ENCODE measurements at regions not wholly inside any gene's neighbourhood (a gene's known extent, or its start where the extent isn't known, plus 50 kb on each side); places are given as distances from the start of the nearest gene placed in this dataset.
"Not testable (repeated sequence)": the region's sequence is repeated elsewhere in the genome, so short reads cannot be mapped to it uniquely, and the experiment has no call there.

- no peak overlapping the region for H2AFZ ChIP-seq (ENCODE audit: low read length)
- H3K4me1 ChIP-seq (ENCODE audit: insufficient read depth, low read length, severe bottlenecking) = no peaks in the 10 kb centered on the region
- no peak overlapping the region for H3K9ac ChIP-seq (ENCODE audit: low read length)
- H3K27me3 ChIP-seq (ENCODE audit: insufficient read depth, low read length) = no peaks in the 10 kb centered on the region
- H3K36me3 ChIP-seq (ENCODE audit: insufficient read depth, low read length) = no peaks in the 10 kb centered on the region
- no peaks in the 10 kb centered on the region for H3K9me3 ChIP-seq (ENCODE audit: low read length)
- no peaks in the 10 kb centered on the region for H3K79me2 ChIP-seq (ENCODE audit: insufficient read depth, low read length)
- no peak overlapping the region for H3K4me2 ChIP-seq (ENCODE audit: low read length)
- TF ChIP-seq CTCF (IDR thresholded peaks at IDR 0.05; ENCODE audit: low read length) (no peak), EZH2 (IDR thresholded peaks at IDR 0.05; ENCODE audit: borderline replicate concordance, low read length) (no peak)
- H3K27ac ChIP-seq (ENCODE audit: low read depth, low read length, poor library complexity, severe bottlenecking) = no peak overlapping the region
- H3K9me2 ChIP-seq (ENCODE audit: low read depth, low read length) = no peaks in the 10 kb centered on the region
- no peak overlapping the region for H3K4me3 ChIP-seq (ENCODE audit: low read depth, low read length, poor library complexity, severe bottlenecking)
- H4K20me1 ChIP-seq (ENCODE audit: insufficient read depth, low read length) = no peaks in the 10 kb centered on the region
- H3F3A ChIP-seq (ENCODE audit: insufficient read depth, low read length) = no peaks in the 10 kb centered on the region
Observed at GRCh38 chr7:86058649-86059048, 585.1 kb upstream of the GRM3 start.

GRCh38 chr7:86050918-86051317 lies 592.8 kb upstream of the GRM3 start:
- Histone ChIP-seq H3F3A (ENCODE audit: insufficient read depth, low read length) (no peaks in the 10 kb centered on the region), H3K4me2 (ENCODE audit: low read length) (no peak overlapping the region), H3K4me3 (ENCODE audit: low read depth, low read length, poor library complexity, severe bottlenecking) (no peak overlapping the region), H3K4me1 (ENCODE audit: insufficient read depth, low read length, severe bottlenecking) (no peaks in the 10 kb centered on the region), H4K20me1 (ENCODE audit: insufficient read depth, low read length) (no peaks in the 10 kb centered on the region), H3K9ac (ENCODE audit: low read length) (no peak overlapping the region), H3K9me3 (ENCODE audit: low read length) (no peaks in the 10 kb centered on the region), H2AFZ (ENCODE audit: low read length) (no peak overlapping the region), H3K27me3 (ENCODE audit: insufficient read depth, low read length) (no peaks in the 10 kb centered on the region), H3K9me2 (ENCODE audit: low read depth, low read length) (no peaks in the 10 kb centered on the region), H3K79me2 (ENCODE audit: insufficient read depth, low read length) (no peaks in the 10 kb centered on the region), H3K27ac (ENCODE audit: low read depth, low read length, poor library complexity, severe bottlenecking) (no peak overlapping the region), H3K36me3 (ENCODE audit: insufficient read depth, low read length) (no peaks in the 10 kb centered on the region)
- TF ChIP-seq EZH2 (IDR thresholded peaks at IDR 0.05; ENCODE audit: borderline replicate concordance, low read length) (no peak), CTCF (IDR thresholded peaks at IDR 0.05; ENCODE audit: low read length) (no peak)

- Histone ChIP-seq H3K27me3 (ENCODE audit: insufficient read depth, low read length) (no peaks in the 10 kb centered on the region), H3K4me1 (ENCODE audit: insufficient read depth, low read length, severe bottlenecking) (no peaks in the 10 kb centered on the region), H3K27ac (ENCODE audit: low read depth, low read length, poor library complexity, severe bottlenecking) (no peak overlapping the region), H3K9ac (ENCODE audit: low read length) (no peak overlapping the region), H2AFZ (ENCODE audit: low read length) (no peak overlapping the region), H3K79me2 (ENCODE audit: insufficient read depth, low read length) (no peaks in the 10 kb centered on the region), H3K36me3 (ENCODE audit: insufficient read depth, low read length) (no peaks in the 10 kb centered on the region), H3K9me2 (ENCODE audit: low read depth, low read length) (no peaks in the 10 kb centered on the region), H3K4me3 (ENCODE audit: low read depth, low read length, poor library complexity, severe bottlenecking) (no peak overlapping the region), H4K20me1 (ENCODE audit: insufficient read depth, low read length) (no peaks in the 10 kb centered on the region), H3K9me3 (ENCODE audit: low read length) (no peaks in the 10 kb centered on the region), H3F3A (ENCODE audit: insufficient read depth, low read length) (no peaks in the 10 kb centered on the region), H3K4me2 (ENCODE audit: low read length) (no peak overlapping the region)
- no peak for TF ChIP-seq EZH2 (IDR thresholded peaks at IDR 0.05; ENCODE audit: borderline replicate concordance, low read length)
Observed at GRCh38 chr7:86049910-86050309, 593.8 kb upstream of the GRM3 start.

- H3K4me2 ChIP-seq (ENCODE audit: low read length) = not testable (repeated sequence)
Observed at GRCh38 chr7:86045197-86045596, 598.5 kb upstream of the GRM3 start.

More at GRCh38 chr7:86045197-86045596, 598.5 kb upstream of the GRM3 start:
- not testable (repeated sequence) for H4K20me1 ChIP-seq (ENCODE audit: insufficient read depth, low read length); H3K9ac ChIP-seq (ENCODE audit: low read length); H3K4me1 ChIP-seq (ENCODE audit: insufficient read depth, low read length, severe bottlenecking); H3F3A ChIP-seq (ENCODE audit: insufficient read depth, low read length); H3K27me3 ChIP-seq (ENCODE audit: insufficient read depth, low read length); H3K36me3 ChIP-seq (ENCODE audit: insufficient read depth, low read length); H3K9me2 ChIP-seq (ENCODE audit: low read depth, low read length); H3K9me3 ChIP-seq (ENCODE audit: low read length); H2AFZ ChIP-seq (ENCODE audit: low read length); H3K27ac ChIP-seq (ENCODE audit: low read depth, low read length, poor library complexity, severe bottlenecking); H3K4me3 ChIP-seq (ENCODE audit: low read depth, low read length, poor library complexity, severe bottlenecking); H3K79me2 ChIP-seq (ENCODE audit: insufficient read depth, low read length)

All from OCI-LY1 (cell line).